Stimulated activated memory B cell treated with anti-CD40 and anti-IgM and Interleukin-4, amounts not matched to agents 10 μg/mL and 1 μg/mL and 100 μg/mL, for 72 hours (primary cell): ENCODE measurements at regions not wholly inside any gene's neighbourhood (a gene's known extent, or its start where the extent isn't known, plus 50 kb on each side); places are given as distances from the start of the nearest gene placed in this dataset.
"Not testable (repeated sequence)": the region's sequence is repeated elsewhere in the genome, so short reads cannot be mapped to it uniquely, and the experiment has no call there.

ENCODE experiments used
- ATAC-seq: fragments of 150-1000 bp; cut with Tn5 transposase; 2 replicates; pipeline ENCODE4 v1.10.0; 2021
- H3K27ac Mint-ChIP-seq: one replicate; pipeline ENCODE4 v1.8.0; 2022; ENCODE audit warnings: mild to moderate bottlenecking, mixed read lengths
- H3K27me3 Mint-ChIP-seq: one replicate; pipeline ENCODE4 v1.8.0; 2022; ENCODE audit warnings: mixed read lengths
- H3K36me3 Mint-ChIP-seq: one replicate; pipeline ENCODE4 v1.8.0; 2022; ENCODE audit warnings: mixed read lengths
- H3K4me1 Mint-ChIP-seq: one replicate; pipeline ENCODE4 v1.8.0; 2022; ENCODE audit warnings: mixed read lengths
- H3K4me3 Mint-ChIP-seq: one replicate; pipeline ENCODE4 v1.8.0; 2022; ENCODE audit warnings: mild to moderate bottlenecking, moderate library complexity, mixed read lengths
- H3K9me3 Mint-ChIP-seq: one replicate; pipeline ENCODE4 v1.8.0; 2022; ENCODE audit warnings: mixed read lengths

GRCh38 chr20:40017765-40018164 lies 671.3 kb downstream of the MAFB start:
- no peak for ATAC-seq
- Mint-ChIP-seq H3K27ac (no peak overlapping the region), H3K36me3 (no peaks in the 10 kb centered on the region), H3K4me3 (no peak overlapping the region), H3K27me3 (no peaks in the 10 kb centered on the region), H3K9me3 (no peaks in the 10 kb centered on the region), H3K4me1 (no peaks in the 10 kb centered on the region)

- no peaks in the 10 kb centered on the region for H3K9me3 Mint-ChIP-seq
- H3K4me3 Mint-ChIP-seq = no peak overlapping the region
- no peak overlapping the region for H3K27ac Mint-ChIP-seq
- H3K27me3 Mint-ChIP-seq = peaks cover 7% of the 10 kb centered on the region
- H3K36me3 Mint-ChIP-seq = no peaks in the 10 kb centered on the region
- ATAC-seq = no peak
- no peaks in the 10 kb centered on the region for H3K4me1 Mint-ChIP-seq
Measured at GRCh38 chr20:40016890-40017289, 672.1 kb downstream of the MAFB start.

GRCh38 chr20:40016392-40016791 lies 672.6 kb downstream of the MAFB start:
- no peak for ATAC-seq
- H3K36me3 Mint-ChIP-seq = no peaks in the 10 kb centered on the region
- no peaks in the 10 kb centered on the region for H3K4me1 Mint-ChIP-seq
- no peak overlapping the region for H3K27ac Mint-ChIP-seq
- no peaks in the 10 kb centered on the region for H3K9me3 Mint-ChIP-seq
- peaks cover 12% of the 10 kb centered on the region for H3K27me3 Mint-ChIP-seq
- H3K4me3 Mint-ChIP-seq = no peak overlapping the region

GRCh38 chr20:40012026-40012425 lies 677.0 kb downstream of the MAFB start:
- not testable (repeated sequence) for H3K9me3 Mint-ChIP-seq, H3K27ac Mint-ChIP-seq, H3K4me1 Mint-ChIP-seq, H3K36me3 Mint-ChIP-seq, ATAC-seq, H3K4me3 Mint-ChIP-seq
- H3K27me3 Mint-ChIP-seq = peaks cover 13% of the 10 kb centered on the region

- Mint-ChIP-seq H3K27ac (no peak overlapping the region), H3K27me3 (peaks cover 13% of the 10 kb centered on the region), H3K4me1 (no peaks in the 10 kb centered on the region), H3K9me3 (no peaks in the 10 kb centered on the region), H3K36me3 (no peaks in the 10 kb centered on the region), H3K4me3 (no peak overlapping the region)
- no peak for ATAC-seq
Measured at GRCh38 chr20:40010483-40010882, 678.6 kb downstream of the MAFB start.

GRCh38 chr20:40009542-40009941 lies 679.5 kb downstream of the MAFB start:
- no peak overlapping the region for H3K27ac Mint-ChIP-seq
- H3K27me3 Mint-ChIP-seq = peaks cover 13% of the 10 kb centered on the region
- no peak overlapping the region for H3K4me3 Mint-ChIP-seq
- no peaks in the 10 kb centered on the region for H3K36me3 Mint-ChIP-seq
- no peaks in the 10 kb centered on the region for H3K4me1 Mint-ChIP-seq
- no peaks in the 10 kb centered on the region for H3K9me3 Mint-ChIP-seq
- ATAC-seq = no peak

GRCh38 chr20:40008177-40008576 lies 680.9 kb downstream of the MAFB start:
- Mint-ChIP-seq H3K27ac (no peak overlapping the region), H3K36me3 (no peaks in the 10 kb centered on the region), H3K9me3 (no peaks in the 10 kb centered on the region), H3K4me1 (no peaks in the 10 kb centered on the region), H3K27me3 (peaks cover 13% of the 10 kb centered on the region), H3K4me3 (no peak overlapping the region)
- ATAC-seq = no peak

- peaks cover under 1% of the 10 kb centered on the region for H3K27me3 Mint-ChIP-seq
- no peak overlapping the region for H3K27ac Mint-ChIP-seq
- no peaks in the 10 kb centered on the region for H3K4me1 Mint-ChIP-seq
- H3K4me3 Mint-ChIP-seq = no peak overlapping the region
- H3K9me3 Mint-ChIP-seq = no peaks in the 10 kb centered on the region
- no peak for ATAC-seq
- H3K36me3 Mint-ChIP-seq = no peaks in the 10 kb centered on the region
Measured at GRCh38 chr20:40006168-40006860, 682.7 kb downstream of the MAFB start.

GRCh38 chr20:40004092-40004491 lies 684.9 kb downstream of the MAFB start:
- not testable (repeated sequence) for H3K4me3 Mint-ChIP-seq, H3K4me1 Mint-ChIP-seq, H3K27me3 Mint-ChIP-seq, H3K9me3 Mint-ChIP-seq, H3K36me3 Mint-ChIP-seq, ATAC-seq, H3K27ac Mint-ChIP-seq

- no peak overlapping the region for H3K27ac Mint-ChIP-seq
- H3K4me1 Mint-ChIP-seq = no peaks in the 10 kb centered on the region
- H3K36me3 Mint-ChIP-seq = no peaks in the 10 kb centered on the region
- H3K9me3 Mint-ChIP-seq = peaks cover 9% of the 10 kb centered on the region
- H3K27me3 Mint-ChIP-seq = peaks cover 31% of the 10 kb centered on the region
- H3K4me3 Mint-ChIP-seq = no peak overlapping the region
- ATAC-seq = no peak
Measured at GRCh38 chr20:39993742-39994141, 695.3 kb downstream of the MAFB start.

- Mint-ChIP-seq H3K4me3 (no peak overlapping the region), H3K36me3 (no peaks in the 10 kb centered on the region), H3K27me3 (peaks cover 21% of the 10 kb centered on the region), H3K9me3 (peaks cover 6% of the 10 kb centered on the region), H3K4me1 (no peaks in the 10 kb centered on the region), H3K27ac (no peak overlapping the region)
- no peak for ATAC-seq
Measured at GRCh38 chr20:39990692-39991091, 698.3 kb downstream of the MAFB start.

GRCh38 chr20:39988991-39989390 lies 700.0 kb downstream of the MAFB start:
- no peaks in the 10 kb centered on the region for H3K4me1 Mint-ChIP-seq
- no peak overlapping the region for H3K4me3 Mint-ChIP-seq
- peaks cover 5% of the 10 kb centered on the region for H3K9me3 Mint-ChIP-seq
- no peak for ATAC-seq
- no peaks in the 10 kb centered on the region for H3K36me3 Mint-ChIP-seq
- peaks cover 15% of the 10 kb centered on the region for H3K27me3 Mint-ChIP-seq
- no peak overlapping the region for H3K27ac Mint-ChIP-seq

- H3K4me1 Mint-ChIP-seq = no peaks in the 10 kb centered on the region
- H3K4me3 Mint-ChIP-seq = no peak overlapping the region
- H3K27ac Mint-ChIP-seq = no peak overlapping the region
- no peaks in the 10 kb centered on the region for H3K36me3 Mint-ChIP-seq
- ATAC-seq = no peak
- H3K9me3 Mint-ChIP-seq = peaks cover 5% of the 10 kb centered on the region
- peaks cover 15% of the 10 kb centered on the region for H3K27me3 Mint-ChIP-seq
Measured at GRCh38 chr20:39986173-39986904, 702.7 kb downstream of the MAFB start.

- no peak overlapping the region for H3K4me3 Mint-ChIP-seq
- H3K9me3 Mint-ChIP-seq = no peaks in the 10 kb centered on the region
- H3K27ac Mint-ChIP-seq = no peak overlapping the region
- H3K27me3 Mint-ChIP-seq = peaks cover 8% of the 10 kb centered on the region
- H3K36me3 Mint-ChIP-seq = no peaks in the 10 kb centered on the region
- no peaks in the 10 kb centered on the region for H3K4me1 Mint-ChIP-seq
- ATAC-seq = no peak
Measured at GRCh38 chr20:39985271-39985827, 703.7 kb downstream of the MAFB start.

- no peak for ATAC-seq
- H3K9me3 Mint-ChIP-seq = no peaks in the 10 kb centered on the region
- no peaks in the 10 kb centered on the region for H3K27me3 Mint-ChIP-seq
- no peaks in the 10 kb centered on the region for H3K36me3 Mint-ChIP-seq
- no peaks in the 10 kb centered on the region for H3K4me1 Mint-ChIP-seq
- H3K27ac Mint-ChIP-seq = no peak overlapping the region
- no peak overlapping the region for H3K4me3 Mint-ChIP-seq
Measured at GRCh38 chr20:39983655-39984054, 705.4 kb downstream of the MAFB start.

GRCh38 chr20:39983183-39983582 lies 705.9 kb downstream of the MAFB start:
- Mint-ChIP-seq H3K27me3 (no peaks in the 10 kb centered on the region), H3K36me3 (no peaks in the 10 kb centered on the region), H3K4me1 (no peaks in the 10 kb centered on the region), H3K27ac (no peak overlapping the region), H3K9me3 (no peaks in the 10 kb centered on the region), H3K4me3 (no peak overlapping the region)
- ATAC-seq = no peak
